Calu3 (cell line): ENCODE measurements at regions not wholly inside any gene's neighbourhood (a gene's known extent, or its start where the extent isn't known, plus 50 kb on each side); places are given as distances from the start of the nearest gene placed in this dataset.

Experiments used
- BruUV-seq: library from RNA; stranded (reverse); fragments of 400-500 nt; replicated peaks from 2 replicates; lab custom pipeline; 2021; lab: Mats Ljungman, UMichigan
- CTCF ChIA-PET: fragments of 300-600 bp; sonication (Branson Sonifier 250); formaldehyde crosslinking; loops from one replicate; lab custom pipeline; 2022; ENCODE audit warnings: antibody characterized with exemption; lab: Charles Lee
- DNase-seq: peaks from one replicate; pipeline ENCODE4 v3.0.0; 2022
- H3K27ac Mint-ChIP-seq: one replicate; pipeline ENCODE4 v1.8.0; 2022; ENCODE audit warnings: mixed read lengths; ENCODE audit not compliant: unreplicated experiment
- H3K27me3 Mint-ChIP-seq: one replicate; pipeline ENCODE4 v1.8.0; 2022; ENCODE audit warnings: mixed read lengths; ENCODE audit not compliant: unreplicated experiment
- H3K36me3 Mint-ChIP-seq: one replicate; pipeline ENCODE4 v1.8.0; 2022; ENCODE audit warnings: mild to moderate bottlenecking, moderate library complexity, mixed read lengths; ENCODE audit not compliant: insufficient read depth, unreplicated experiment
- H3K4me1 Mint-ChIP-seq: one replicate; pipeline ENCODE4 v1.8.0; 2022; ENCODE audit warnings: mild to moderate bottlenecking, low read depth, mixed read lengths; ENCODE audit not compliant: unreplicated experiment
- H3K4me3 Mint-ChIP-seq: one replicate; pipeline ENCODE4 v1.8.0; 2022; ENCODE audit warnings: mild to moderate bottlenecking, low read depth, moderate library complexity, mixed read lengths; ENCODE audit not compliant: unreplicated experiment
- H3K9me3 Mint-ChIP-seq: one replicate; pipeline ENCODE4 v1.8.0; 2022; ENCODE audit warnings: low read depth, mixed read lengths; ENCODE audit not compliant: unreplicated experiment
- CTCF ChIP-seq: fragments of 200-600 bp; IDR thresholded peaks from one replicate; pipeline ENCODE4 v1.8.0; 2022; ENCODE audit warnings: antibody characterized with exemption; ENCODE audit not compliant: unreplicated experiment
- intact Hi-C: fragments of 100-400 bp; cut with micrococcal nuclease; formaldehyde crosslinking; loops from one replicate; pipeline ENCODE4 v1.10.0; 2022; ENCODE audit not compliant: unreplicated experiment

DNA sequence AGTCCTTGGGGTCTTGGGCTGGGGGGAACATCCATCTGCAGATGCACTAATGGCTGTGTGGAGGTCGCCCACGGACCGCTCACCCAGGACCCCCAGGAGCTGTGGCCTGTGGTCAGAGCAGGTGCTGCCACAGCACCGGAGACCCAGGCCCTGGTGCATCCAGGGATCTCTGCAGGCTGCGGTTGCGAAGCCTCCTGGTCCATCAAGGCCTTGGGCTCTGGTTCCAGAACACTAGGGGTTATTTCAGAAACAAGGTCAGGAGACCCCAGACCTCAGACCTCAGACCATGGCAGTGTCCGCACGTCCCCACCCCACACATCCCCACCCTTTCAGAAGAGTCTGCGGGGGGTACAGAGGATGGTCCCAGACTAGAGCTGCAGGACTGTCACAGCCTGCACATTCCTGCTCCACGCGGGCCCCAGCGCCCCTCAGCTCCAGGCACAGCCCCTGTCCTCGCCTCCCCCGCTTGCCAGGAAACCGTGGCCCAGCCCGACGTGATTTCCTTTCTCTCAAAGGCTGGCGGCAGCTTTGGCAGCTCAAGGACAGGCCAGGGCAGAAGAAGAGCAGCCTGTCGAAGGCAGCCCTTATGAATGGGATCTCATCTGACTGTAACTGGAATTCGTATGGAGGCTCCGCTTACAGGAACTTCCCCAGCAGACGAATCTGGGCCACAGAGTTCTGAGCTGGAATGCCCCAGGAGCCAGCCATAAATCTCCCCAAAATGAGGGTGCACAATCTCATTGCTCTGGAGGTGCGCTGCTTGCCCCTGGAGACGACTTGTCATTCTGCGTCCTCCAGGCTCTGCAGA, 136.2 kb upstream of the RET start:
- intact Hi-C loops, result no loop called here
- DNase-seq, result no peak
- Mint-ChIP-seq H3K36me3 (no peaks in the 10 kb centered on the region), H3K27ac (no peak overlapping the region), H3K4me3 (no peak overlapping the region), H3K27me3 (peaks cover 75% of the 10 kb centered on the region), H3K9me3 (no peaks in the 10 kb centered on the region), H3K4me1 (no peaks in the 10 kb centered on the region)
- no TSS peak for BruUV-seq
- no peak for TF ChIP-seq CTCF
- CTCF ChIA-PET, result interaction anchor here (0.6 kb wide), 1 partner anchor 164 kb away, joined by 4 read pairs; no protein-coding TSS in a partner anchor

- DNase-seq, result no peak
- Mint-ChIP-seq H3K9me3 (no peaks in the 10 kb centered on the region), H3K4me1 (no peaks in the 10 kb centered on the region), H3K27ac (no peak overlapping the region), H3K27me3 (peaks cover 74% of the 10 kb centered on the region), H3K4me3 (no peak overlapping the region), H3K36me3 (no peaks in the 10 kb centered on the region)
- no TSS peak for BruUV-seq
- intact Hi-C loops, result no loop called here
- CTCF ChIA-PET, result interaction anchor here (0.6 kb wide), 1 partner anchor 163 kb away, joined by 4 read pairs; no protein-coding TSS in a partner anchor
- TF ChIP-seq CTCF, result no peak
These were observed 135.6 kb upstream of the RET start for GRCh38 chr10:42941295-42941644.

GRCh38 chr10:42941790-42942189, 135.1 kb upstream of the RET start:
- no peak for DNase-seq
- H3K27me3 Mint-ChIP-seq, result peaks cover 74% of the 10 kb centered on the region
- H3K4me3 Mint-ChIP-seq, result no peak overlapping the region
- CTCF ChIA-PET, result no interaction called here
- BruUV-seq, result no TSS peak
- TF ChIP-seq CTCF, result no peak
- no peak overlapping the region for H3K27ac Mint-ChIP-seq
- no peaks in the 10 kb centered on the region for H3K9me3 Mint-ChIP-seq
- H3K4me1 Mint-ChIP-seq, result no peaks in the 10 kb centered on the region
- no peaks in the 10 kb centered on the region for H3K36me3 Mint-ChIP-seq
- intact Hi-C loops, result no loop called here

DNA sequence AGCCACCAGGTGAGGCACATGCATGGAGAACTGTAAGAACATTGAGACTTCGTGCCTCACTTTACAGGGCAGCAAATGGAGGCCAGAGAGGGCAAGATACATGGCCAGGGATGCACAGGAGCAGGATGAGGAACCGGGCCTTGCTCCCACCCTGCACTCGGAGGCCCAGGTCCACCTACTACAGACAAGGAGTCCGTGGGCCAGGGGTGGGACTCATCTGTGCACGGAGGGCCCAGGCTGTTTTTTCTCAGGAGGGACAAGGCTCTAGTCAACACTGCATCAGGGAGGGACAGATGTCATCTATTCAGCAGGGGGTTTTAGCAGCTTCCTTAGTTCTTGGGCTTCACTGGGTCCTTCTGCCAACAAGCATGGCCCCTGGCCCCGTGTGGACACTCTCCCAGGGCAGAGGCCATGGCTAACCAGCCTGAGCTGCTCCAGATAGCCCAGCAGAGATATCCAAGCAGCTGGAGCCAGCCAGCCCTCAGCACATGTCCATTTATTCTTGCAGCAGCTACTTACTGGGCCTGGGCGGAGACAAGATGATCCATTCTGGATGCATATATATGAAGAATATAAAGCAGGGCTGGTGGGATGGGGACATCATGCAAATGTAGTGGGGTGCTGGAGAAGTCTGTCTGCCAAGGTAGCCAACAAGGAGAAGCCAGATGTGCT, 134.5 kb upstream of the RET start:
- Mint-ChIP-seq H3K9me3 (no peaks in the 10 kb centered on the region), H3K36me3 (no peaks in the 10 kb centered on the region), H3K4me1 (no peaks in the 10 kb centered on the region), H3K4me3 (no peak overlapping the region), H3K27ac (no peak overlapping the region), H3K27me3 (peaks cover 78% of the 10 kb centered on the region)
- BruUV-seq, result no TSS peak
- no peak for DNase-seq
- intact Hi-C loops, result no loop called here
- CTCF ChIA-PET, result no interaction called here
- TF ChIP-seq CTCF, result no peak
